ENCODE measurements at regions not wholly inside any gene's neighbourhood (a gene's known extent, or its start where the extent isn't known, plus 50 kb on each side); places are given as distances from the start of the nearest gene placed in this dataset.

DNA sequence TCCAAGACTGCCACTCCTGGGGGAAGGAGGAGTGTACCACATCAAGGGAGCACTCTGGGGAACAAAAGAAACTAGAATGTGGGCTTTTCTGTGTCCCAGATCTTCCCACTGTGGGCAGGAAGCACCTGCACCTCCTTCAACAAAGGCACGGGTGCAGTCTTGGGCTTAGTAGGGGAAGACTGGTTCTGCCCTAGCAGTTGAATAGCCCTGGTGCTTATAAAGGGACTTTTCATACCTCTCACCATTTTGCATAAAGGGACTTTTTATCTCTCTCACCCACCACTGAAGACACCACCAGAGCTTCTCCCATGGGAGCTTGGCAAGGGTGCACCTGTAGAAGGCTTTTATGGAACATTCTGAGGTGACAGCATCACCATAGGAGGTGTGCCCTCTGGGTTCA, 65.8 kb upstream of the MS4A8 start:
- CTCF ChIA-PET, result interaction anchor here (1.8 kb wide), 1 partner anchor 270 kb away, joined by 5 read pairs; no protein-coding TSS in a partner anchor
- DNase-seq (ENCODE audit: low read depth), result no peak
- Histone ChIP-seq H3K4me3 (ENCODE audit: low read depth, low read length) (no peak overlapping the region), H3K27me3 (ENCODE audit: control insufficient read depth, insufficient read depth, low read length) (no peaks in the 10 kb centered on the region), H3K36me3 (ENCODE audit: control insufficient read depth, insufficient read depth, low read length) (no peaks in the 10 kb centered on the region)
- TF ChIP-seq, protein P1, sequence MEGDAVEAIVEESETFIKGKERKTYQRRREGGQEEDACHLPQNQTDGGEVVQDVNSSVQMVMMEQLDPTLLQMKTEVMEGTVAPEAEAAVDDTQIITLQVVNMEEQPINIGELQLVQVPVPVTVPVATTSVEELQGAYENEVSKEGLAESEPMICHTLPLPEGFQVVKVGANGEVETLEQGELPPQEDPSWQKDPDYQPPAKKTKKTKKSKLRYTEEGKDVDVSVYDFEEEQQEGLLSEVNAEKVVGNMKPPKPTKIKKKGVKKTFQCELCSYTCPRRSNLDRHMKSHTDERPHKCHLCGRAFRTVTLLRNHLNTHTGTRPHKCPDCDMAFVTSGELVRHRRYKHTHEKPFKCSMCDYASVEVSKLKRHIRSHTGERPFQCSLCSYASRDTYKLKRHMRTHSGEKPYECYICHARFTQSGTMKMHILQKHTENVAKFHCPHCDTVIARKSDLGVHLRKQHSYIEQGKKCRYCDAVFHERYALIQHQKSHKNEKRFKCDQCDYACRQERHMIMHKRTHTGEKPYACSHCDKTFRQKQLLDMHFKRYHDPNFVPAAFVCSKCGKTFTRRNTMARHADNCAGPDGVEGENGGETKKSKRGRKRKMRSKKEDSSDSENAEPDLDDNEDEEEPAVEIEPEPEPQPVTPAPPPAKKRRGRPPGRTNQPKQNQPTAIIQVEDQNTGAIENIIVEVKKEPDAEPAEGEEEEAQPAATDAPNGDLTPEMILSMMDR (IDR thresholded peaks at IDR 0.05; ENCODE audit: insufficient read depth, low read depth, low read length), result no peak
- POLR2A ChIA-PET, result no interaction called here

DNA sequence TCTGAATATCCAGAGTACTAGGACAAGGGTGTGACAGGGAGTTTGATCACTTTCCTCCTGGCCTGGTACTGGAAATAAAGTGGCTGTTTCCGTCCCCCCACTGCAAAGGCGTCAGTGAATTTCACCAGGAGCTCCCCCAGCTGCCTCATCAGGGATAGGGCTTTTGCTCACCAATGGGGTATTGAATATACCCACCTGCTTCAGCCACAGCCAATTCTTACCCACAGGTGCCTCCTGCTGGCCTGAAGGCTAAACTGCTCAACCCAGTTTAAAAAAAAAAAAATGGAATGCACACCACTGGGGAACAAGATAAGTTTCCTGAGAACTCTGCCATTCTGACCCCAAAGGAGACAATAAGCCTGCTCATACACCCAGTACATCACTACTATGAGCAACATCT, 65.3 kb upstream of the MS4A8 start:
- POLR2A ChIA-PET, result no interaction called here
- Histone ChIP-seq H3K27me3 (ENCODE audit: control insufficient read depth, insufficient read depth, low read length) (no peaks in the 10 kb centered on the region), H3K4me3 (ENCODE audit: low read depth, low read length) (no peak overlapping the region), H3K36me3 (ENCODE audit: control insufficient read depth, insufficient read depth, low read length) (no peaks in the 10 kb centered on the region)
- CTCF ChIA-PET, result interaction anchor here (0.6 to 1.8 kb wide), 3 partner anchors 9 to 271 kb away, joined by 3 to 5 read pairs (median 4); no protein-coding TSS in a partner anchor
- TF ChIP-seq, protein P1 (IDR thresholded peaks at IDR 0.05; ENCODE audit: insufficient read depth, low read depth, low read length), result peak; percentile 13; the same call in 1 of the 2 replicates
- no peak for DNase-seq (ENCODE audit: low read depth)

DNA sequence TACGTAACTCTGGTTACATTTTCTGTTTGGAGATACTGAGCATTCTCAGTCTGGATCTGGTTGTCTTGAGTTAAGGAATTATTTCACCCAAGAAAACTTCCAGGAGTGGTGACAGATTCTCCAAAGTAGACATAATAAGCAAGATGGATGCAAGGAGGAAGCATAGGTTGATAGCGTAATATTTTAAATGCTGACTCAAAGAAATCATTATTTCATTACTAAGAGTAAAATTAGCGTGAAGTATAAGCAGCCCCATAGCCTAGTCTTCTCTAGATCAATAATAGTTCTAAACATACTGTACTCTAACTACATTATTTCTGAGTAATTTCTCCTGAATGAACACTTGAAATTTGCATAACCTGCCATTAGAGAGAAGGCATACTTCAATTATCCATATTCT, 57.5 kb upstream of the MS4A8 start:
- H3K27me3 ChIP-seq (ENCODE audit: control insufficient read depth, insufficient read depth, low read length), result no peaks in the 10 kb centered on the region
- DNase-seq (ENCODE audit: low read depth), result no peak
- TF ChIP-seq, protein P1 (IDR thresholded peaks at IDR 0.05; ENCODE audit: insufficient read depth, low read depth, low read length), result no peak
- ChIA-PET POLR2A (no interaction called here), CTCF (no interaction called here)
- H3K36me3 ChIP-seq (ENCODE audit: control insufficient read depth, insufficient read depth, low read length), result no peaks in the 10 kb centered on the region
- no peak overlapping the region for H3K4me3 ChIP-seq (ENCODE audit: low read depth, low read length)

DNA sequence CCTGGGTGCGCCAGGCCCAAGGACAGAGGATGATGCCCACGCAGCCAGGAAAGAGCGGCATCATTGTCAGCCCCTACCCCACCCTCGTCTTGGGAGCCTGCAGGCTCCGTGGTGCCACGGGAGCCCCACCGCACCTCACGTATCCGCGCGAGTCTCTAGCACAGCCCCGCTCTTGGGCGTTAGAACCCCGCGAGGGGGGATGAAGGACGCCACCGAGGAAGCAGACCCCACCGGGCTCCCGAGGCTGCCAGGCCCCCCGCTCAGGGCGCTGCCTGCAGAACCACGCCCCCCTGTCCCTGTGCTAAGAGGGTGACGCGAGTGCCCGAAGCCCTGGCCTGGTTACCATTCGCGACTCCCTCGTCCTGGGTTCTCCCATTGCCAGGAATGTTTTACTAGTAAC, 52.3 kb upstream of the MS4A8 start:
- no peak for DNase-seq (ENCODE audit: low read depth)
- no peak overlapping the region for H3K4me3 ChIP-seq (ENCODE audit: low read depth, low read length)
- TF ChIP-seq, protein P1 (IDR thresholded peaks at IDR 0.05; ENCODE audit: insufficient read depth, low read depth, low read length), result no peak
- ChIA-PET CTCF (no interaction called here), POLR2A (no interaction called here)
- no peaks in the 10 kb centered on the region for H3K36me3 ChIP-seq (ENCODE audit: control insufficient read depth, insufficient read depth, low read length)
- H3K27me3 ChIP-seq (ENCODE audit: control insufficient read depth, insufficient read depth, low read length), result no peaks in the 10 kb centered on the region

All from BJ (cell line).